GM12865 (cell line): ENCODE measurements at regions not wholly inside any gene's neighbourhood (a gene's known extent, or its start where the extent isn't known, plus 50 kb on each side); places are given as distances from the start of the nearest gene placed in this dataset.

ENCODE experiments used
- DNase-seq: peaks from one replicate; pipeline ENCODE4 v3.0.0; 2010; ENCODE audit warnings: low read depth
- H3K4me3 ChIP-seq: 2 replicates; pipeline ENCODE4 v1.5.1; 2011; ENCODE audit warnings: mild to moderate bottlenecking, low read depth, low read length, control low read depth
- CTCF ChIP-seq: IDR thresholded peaks from 2 replicates; pipeline ENCODE4 v1.5.1; 2011; ENCODE audit warnings: low read length, control low read depth, low read depth, inconsistent platforms; ENCODE audit not compliant: insufficient read depth; ENCODE audit errors: missing control alignments

GRCh38 chr1:69172003-69173000 is 395.4 kb upstream of the LRRC7 start:
- no peak for DNase-seq
- H3K4me3 ChIP-seq = no peak overlapping the region
- TF ChIP-seq CTCF = no peak

- no peak overlapping the region for H3K4me3 ChIP-seq
- no peak for TF ChIP-seq CTCF
- DNase-seq = no peak
Observed at GRCh38 chr1:69175053-69175452, 392.7 kb upstream of the LRRC7 start.

GRCh38 chr1:69180358-69180757 is 387.4 kb upstream of the LRRC7 start:
- DNase-seq = no peak
- no peak overlapping the region for H3K4me3 ChIP-seq
- no peak for TF ChIP-seq CTCF

- DNase-seq = no peak
- H3K4me3 ChIP-seq = no peak overlapping the region
- no peak for TF ChIP-seq CTCF
Observed at GRCh38 chr1:69185378-69185777, 382.3 kb upstream of the LRRC7 start.

GRCh38 chr1:69191335-69191734 is 376.4 kb upstream of the LRRC7 start:
- no peak for TF ChIP-seq CTCF
- H3K4me3 ChIP-seq = no peak overlapping the region
- DNase-seq = no peak

- no peak for DNase-seq
- H3K4me3 ChIP-seq = no peak overlapping the region
- no peak for TF ChIP-seq CTCF
Observed at GRCh38 chr1:69195136-69195535, 372.6 kb upstream of the LRRC7 start.

GRCh38 chr1:69196071-69196470 is 371.7 kb upstream of the LRRC7 start:
- no peak overlapping the region for H3K4me3 ChIP-seq
- no peak for DNase-seq
- no peak for TF ChIP-seq CTCF
